Islet of Langerhans (tissue), 1 donor: ENCODE measurements at regions not wholly inside any gene's neighbourhood (a gene's known extent, or its start where the extent isn't known, plus 50 kb on each side); places are given as distances from the start of the nearest gene placed in this dataset.
"Not testable (repeated sequence)": the region's sequence is repeated elsewhere in the genome, so short reads cannot be mapped to it uniquely, and the experiment has no call there.

Experiments used
- FAIRE-seq: peaks from one replicate; lab custom pipeline; 2011; peaks lifted over from hg19 to GRCh38; lab: Jason Lieb, UNC

DNA sequence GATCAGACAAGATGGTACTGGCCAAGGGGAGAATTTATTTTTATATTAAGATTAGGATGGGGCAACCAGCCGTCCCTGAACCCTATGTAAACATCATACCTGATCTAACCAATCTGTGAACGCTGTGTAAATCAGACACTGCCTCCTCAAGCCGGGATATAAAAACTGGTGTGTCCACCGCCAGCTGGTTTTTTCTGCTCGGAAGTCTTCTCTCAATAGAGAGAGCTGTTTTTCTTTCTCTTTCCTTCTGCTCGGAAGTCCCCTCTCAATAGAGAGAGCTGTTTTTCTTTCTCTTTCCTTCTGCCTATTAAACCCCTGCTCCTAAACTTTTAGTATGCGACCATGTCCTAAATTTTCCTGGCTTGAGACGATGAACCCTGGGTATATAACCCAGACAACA, 615.5 kb upstream of the NUDT12 start:
- FAIRE-seq: no peak

DNA sequence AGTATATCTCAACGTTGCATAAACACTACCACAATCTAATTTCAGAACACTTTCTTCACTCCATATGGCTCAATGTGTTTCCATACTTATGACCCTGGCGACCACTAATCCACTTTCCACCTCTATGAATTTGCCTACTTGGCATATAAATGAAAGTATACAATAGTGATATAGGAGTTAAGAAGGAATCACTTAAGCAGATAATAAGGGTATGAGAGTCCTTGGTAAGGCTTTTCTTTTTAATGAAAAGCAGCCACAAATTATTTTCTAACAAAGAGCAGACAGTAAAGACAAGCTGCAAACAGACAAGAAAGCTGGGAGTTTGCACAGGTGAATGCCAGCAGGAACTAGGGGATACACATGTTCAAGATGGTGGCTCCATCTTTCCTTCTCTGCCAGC, 615.1 kb upstream of the NUDT12 start:
- FAIRE-seq: no peak

DNA sequence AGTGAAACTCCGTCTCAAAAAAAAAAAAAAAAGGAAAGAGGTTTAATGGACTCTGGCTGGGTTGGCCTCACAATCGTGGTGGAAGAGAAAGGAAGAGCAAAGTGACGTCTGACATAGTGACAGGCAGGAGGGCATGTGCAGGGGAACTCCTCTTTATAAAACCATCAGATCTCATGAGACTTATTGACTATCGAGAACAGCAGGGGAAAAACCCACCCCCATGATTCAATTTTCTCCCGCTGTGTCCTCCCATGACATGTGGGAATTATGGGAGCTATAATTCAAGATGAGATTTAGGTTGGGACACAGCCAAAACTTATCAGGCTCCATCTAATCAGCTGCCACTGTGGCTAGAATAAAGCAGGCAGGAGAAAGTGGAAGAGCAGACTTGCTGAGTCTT, 610.4 kb upstream of the NUDT12 start:
- FAIRE-seq: no peak

DNA sequence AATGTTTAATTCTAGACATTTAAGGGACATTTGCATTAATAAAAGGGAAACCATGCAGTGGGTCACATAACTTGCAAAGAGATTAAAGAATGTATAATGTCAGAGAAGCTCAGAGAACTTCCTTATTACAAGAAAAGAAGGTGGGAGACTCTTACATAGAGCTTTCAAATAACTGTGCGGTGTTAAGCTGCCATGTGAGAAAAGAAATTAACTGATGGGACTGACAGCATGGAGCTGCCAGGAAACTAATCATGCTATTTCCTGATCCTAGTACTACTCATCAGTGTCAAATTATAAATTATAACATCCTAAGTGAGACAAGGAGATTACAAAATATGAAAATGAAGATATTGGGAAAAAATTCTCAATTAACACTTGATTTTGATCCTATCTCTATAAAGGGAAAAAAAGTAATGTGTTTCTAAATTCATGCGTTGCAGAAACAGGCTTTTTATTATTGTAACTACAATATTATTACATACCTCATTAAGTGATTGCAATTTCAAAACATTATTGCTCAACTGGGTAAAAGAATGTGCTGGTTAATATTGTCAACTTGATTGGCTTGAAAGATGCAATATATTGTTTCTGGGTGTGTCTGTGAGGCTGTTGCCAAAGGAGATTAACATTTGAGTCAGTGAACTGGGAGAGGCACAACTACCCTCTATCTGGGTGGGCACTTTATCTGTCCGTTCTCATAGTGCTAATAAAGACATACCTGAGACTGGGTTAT, 609.5 kb upstream of the NUDT12 start:
- no peak for FAIRE-seq

DNA sequence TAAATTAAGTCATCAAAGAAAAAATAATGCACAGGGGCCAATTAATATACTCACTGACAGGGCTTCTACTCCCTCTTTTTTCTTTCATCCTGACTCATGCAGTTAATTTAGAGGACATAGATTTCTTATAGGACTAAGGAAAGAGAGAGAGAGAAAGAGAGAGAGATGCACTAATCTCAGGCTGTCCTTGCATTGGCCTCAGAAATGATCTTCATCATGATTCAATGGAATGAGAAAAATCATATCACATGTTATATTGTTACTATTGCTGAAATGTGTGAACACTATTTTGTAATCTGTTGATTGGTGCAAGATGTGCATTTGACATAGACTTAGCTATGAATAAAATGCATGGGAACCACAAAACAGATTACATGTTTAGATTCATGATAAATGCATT, 608.3 kb upstream of the NUDT12 start:
- FAIRE-seq: no peak

DNA sequence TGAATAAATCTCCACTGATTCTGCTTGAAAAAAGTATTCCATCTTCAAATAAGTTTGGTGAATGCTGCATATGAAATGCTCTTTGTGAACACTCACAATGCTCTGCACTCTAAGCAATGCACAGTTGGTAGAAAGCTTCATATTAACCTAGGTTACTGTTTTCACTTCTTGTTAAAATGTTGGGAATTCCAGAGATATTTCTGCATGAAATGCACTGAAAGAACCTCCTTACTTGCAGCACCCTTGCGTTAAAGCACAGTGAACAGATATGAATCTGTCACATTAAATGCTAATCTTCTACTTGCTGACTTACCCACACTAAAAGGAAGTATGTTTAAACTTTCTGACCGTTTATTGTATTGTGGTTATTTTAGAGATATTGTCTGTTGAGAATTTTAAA, 584.1 kb upstream of the NUDT12 start:
- no peak for FAIRE-seq

DNA sequence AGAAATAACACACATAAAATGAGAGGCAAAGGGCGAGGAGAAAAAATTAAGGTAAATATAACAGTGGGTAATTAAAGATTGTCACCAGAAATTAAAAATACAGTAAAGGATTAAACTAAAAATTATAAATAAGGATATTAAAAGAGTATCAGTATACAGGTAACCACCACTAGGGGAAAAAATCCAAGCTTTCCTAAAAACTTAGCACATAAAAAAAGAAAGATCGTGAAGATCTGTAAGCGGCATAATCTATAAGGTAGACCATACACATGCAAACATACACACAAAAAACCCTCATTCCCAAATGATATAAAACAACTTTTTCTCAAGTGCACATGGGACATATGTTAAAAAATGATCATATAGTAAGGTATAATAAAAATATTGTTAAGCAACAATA, 577.3 kb upstream of the NUDT12 start:
- FAIRE-seq: no peak

DNA sequence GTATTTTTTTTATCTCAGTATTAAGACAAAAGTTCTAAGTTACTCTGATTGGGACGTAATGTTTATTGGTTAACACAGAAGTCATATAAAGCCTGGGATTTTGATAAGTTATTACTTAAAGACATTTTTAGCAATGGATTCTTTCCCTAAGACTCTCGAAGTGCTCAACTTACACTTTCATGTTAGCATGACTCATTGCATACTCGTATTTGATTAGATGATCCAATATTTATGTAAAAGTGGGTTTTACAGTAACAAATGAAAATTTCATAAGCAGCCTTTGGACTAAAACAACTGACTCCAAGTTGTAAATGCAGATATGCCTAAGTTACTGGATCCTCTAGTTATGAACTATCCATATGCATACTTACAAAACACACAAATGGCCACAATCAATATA, 567.7 kb upstream of the NUDT12 start:
- no peak for FAIRE-seq

DNA sequence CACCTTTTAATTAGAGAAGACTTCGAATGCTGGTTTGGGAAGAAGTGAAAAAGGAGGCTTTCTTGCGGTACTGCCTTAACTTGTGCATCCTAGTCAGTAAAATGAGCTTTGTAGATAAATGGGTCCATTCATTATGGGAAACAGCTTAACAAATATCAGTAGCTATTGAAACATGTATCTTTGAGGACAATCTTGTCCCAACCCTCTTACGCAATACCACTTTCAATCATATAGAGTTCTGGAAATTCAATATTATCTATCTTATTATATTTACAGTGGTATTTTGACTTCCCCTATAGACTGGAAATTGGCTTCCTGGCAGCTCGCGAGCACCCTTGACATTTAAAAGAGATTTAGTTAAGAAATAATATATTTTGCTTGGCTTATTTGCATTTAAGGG, 565.8 kb upstream of the NUDT12 start:
- FAIRE-seq: no peak

DNA sequence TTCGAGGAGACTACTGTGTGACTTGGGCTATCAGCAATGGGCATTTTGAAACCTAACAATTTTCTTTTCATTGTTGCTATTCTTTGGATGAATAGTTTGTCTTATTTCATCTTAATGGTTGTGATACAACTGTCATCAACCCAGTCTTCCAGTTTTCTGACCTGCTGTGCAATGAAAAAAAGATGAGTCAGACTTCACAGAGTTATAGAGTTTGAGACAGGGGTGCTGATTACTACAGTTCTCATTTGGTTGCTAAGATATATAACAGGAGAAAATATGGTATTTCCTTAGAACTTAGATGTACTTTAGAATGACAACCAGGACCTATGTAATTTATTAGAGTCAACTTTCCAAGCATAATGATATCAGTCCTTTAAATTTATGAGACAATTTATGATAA, 564.4 kb upstream of the NUDT12 start:
- FAIRE-seq: no peak

DNA sequence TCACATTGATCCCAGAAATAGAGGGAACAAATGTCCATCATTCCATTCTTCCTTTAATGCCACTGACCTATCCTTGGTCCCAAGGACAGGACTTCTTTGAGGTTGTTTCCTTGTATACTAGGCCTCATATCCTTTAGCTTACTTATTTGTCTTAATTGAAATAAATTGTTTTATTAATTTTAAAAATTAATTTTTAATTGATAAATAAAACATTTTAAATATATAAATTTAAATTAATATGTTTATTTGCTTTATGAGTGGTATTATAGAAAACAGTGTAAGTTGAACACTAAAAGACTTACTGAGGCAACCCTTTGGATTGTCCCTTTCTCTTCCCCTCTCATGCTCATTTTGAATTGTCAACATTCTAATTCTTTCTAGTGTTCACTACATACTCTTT, 556.9 kb upstream of the NUDT12 start:
- FAIRE-seq: no peak

DNA sequence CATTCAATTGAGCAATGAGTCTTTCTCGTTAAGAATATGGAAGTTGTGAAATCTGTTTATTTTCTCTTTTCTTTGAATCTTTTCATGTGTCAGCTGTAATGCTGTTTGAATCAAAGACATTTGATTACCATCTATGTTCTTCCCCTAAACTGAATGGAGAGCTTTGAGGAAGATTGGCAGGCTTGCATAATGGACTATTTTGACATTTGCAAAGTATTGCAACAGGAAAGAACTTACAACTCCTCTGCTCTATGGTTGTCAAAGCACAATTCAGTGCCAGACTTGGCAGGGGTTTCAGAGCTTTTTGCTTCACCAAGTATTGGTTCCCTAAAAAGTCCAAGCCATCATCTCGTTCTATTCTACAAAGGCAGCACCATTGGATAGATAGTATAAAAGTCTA, 549.0 kb upstream of the NUDT12 start:
- FAIRE-seq: no peak

DNA sequence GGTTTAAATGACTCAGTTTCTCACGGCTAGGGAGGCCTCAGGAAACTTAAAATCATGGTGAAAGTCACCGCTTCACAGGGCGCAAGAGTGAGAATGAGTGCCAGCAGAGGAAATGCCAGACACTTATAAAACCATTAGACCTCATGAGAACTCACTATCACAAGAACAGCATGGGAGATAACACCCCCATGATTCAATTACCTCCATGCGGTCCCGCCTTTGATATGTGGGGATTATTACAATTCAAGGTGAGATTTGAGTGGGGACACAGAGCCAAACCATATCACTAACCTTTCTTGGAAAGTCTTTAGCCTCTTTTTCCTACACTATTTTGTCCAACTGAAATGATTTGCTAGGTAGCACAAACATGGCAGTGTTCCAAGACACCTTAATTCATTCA, 533.9 kb upstream of the NUDT12 start:
- no peak for FAIRE-seq

DNA sequence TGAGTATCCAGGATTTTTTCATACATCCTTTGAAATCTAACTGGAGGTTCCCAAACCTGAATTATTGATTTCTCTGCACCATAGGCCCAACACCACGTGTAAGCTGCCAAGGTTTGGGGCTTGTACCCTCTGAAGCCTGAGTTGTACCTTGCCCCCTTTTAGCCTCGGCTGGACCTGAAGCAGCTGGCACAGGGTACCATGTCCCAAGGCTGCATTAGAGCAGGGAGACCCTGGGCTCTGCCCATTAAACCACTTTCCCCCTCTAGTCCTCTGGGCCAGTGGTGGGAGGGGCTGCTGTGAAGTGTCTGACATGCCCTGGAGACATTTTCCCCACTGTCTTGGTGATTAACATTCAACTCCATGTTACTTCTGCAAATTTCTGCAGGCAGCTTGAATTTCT, 532.9 kb upstream of the NUDT12 start:
- FAIRE-seq: no peak

DNA sequence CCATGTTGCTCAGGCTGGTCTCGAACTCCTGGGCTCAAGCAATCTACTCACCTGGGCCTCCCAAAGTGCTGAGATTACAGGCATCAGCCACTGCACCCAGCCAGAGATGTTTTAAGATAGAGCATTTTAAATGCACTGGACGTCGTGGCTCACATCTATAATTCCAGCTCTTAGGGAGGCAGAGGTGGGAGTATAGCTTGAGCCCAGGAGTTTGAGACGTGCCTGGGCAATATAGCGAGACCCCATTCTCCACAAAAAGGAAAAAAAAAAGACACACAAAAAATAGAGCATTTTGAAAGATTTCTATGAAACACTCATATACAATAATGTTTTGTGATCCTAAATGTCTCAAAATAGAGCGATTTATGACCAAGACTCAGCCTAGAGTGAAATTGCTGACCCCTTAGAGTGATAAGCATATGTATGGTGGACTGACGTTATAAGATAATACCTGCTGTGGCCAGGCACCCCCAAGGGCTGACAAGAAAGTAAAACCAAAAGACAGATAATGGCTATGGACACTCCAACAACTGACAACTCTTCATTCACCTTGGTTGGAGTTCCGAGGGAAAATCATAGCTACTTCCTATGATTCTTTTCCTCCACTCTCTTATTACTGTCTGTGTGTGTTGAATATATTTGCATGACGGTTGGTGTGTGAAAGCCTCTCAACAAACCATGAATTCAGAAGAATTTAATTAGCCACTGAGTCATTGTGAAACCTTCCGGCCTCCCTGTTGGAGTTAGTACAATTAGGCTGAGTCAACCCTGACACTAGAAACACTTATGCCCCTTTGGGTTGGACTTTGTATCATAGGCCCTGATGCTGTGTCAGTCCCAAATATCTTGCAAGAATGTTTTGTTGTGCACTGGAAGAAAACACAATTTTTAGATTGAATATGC, 526.5 kb upstream of the NUDT12 start:
- peak; percentile 36 for FAIRE-seq

DNA sequence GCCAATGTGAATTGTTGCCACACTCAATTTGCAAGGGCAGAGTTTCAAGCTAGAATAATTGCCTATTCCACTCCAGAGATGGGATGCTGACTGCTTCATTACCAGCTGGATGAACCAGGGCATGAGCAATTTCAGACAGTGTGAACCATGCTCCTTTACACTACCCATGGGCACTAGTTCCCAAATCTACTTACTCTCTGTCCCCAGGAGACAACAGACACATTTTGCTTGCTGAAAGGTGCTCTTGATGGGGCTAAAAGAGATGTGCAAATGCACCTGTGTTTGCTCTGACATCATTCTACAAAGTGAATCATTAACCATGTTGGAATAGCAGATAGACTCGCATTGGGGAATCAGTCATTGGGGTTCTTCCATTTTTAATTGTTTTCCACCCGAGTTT, 522.3 kb upstream of the NUDT12 start:
- peak; percentile 89 for FAIRE-seq

DNA sequence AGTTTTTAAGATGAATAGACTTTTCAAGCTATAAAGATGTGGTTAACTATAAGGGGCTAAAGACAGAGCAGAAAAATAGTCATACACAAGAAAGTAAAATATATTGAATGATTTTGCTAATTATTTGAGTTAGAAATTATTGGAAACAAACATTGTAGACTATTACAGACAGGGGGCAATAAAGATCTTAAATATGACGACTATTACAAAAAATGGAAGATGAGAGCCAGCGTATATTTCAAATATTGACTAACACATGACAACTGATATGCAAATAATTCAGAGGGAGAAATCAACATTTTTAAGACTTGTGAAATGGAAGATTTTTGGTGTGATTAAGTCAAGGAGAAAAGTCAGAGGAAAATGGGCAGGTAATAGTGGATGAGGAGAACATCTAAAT, 520.2 kb upstream of the NUDT12 start:
- no peak for FAIRE-seq

DNA sequence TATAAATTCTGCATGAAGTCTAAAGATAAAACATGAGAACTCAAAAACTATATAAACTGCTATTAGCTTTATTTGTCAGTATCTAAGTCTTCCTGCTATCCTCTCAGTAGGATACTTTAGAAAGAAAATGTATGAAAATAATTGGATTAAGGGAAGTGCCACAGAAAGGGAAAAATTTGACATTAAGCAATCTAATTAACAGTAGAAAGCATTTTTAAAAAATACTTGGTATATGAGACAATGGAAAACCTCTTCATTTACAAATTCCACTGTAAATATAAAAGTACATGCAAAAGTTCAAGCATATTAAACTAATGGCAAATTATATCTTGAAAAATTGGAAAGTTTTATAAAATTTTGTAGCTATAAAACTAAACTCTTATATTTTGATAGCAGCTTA, 518.6 kb upstream of the NUDT12 start:
- FAIRE-seq: peak; percentile 51

DNA sequence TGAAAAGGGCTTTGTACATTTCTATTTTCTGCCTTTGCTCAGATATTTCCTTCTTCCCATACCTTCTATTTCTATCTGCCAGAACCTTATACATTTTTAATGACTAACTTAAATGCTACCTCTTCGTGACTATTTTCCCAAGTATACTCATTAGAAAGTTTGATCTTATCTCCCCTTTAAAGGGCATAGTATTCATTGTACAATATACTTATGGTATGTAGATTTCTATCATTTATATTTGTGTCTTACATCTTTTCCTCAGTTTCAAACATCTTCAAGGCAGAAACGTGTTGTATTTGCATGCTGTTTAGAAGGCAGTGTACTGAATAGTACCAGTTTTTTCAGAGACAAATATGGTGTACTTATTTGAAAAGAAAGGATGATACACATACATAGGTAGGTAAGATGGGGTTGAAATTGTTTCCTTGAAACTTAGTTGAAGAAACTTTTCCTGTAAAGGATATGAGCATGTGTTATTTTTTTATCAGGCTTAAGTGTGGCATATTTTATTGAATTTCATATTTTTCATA, 518.1 kb upstream of the NUDT12 start:
- no peak for FAIRE-seq

DNA sequence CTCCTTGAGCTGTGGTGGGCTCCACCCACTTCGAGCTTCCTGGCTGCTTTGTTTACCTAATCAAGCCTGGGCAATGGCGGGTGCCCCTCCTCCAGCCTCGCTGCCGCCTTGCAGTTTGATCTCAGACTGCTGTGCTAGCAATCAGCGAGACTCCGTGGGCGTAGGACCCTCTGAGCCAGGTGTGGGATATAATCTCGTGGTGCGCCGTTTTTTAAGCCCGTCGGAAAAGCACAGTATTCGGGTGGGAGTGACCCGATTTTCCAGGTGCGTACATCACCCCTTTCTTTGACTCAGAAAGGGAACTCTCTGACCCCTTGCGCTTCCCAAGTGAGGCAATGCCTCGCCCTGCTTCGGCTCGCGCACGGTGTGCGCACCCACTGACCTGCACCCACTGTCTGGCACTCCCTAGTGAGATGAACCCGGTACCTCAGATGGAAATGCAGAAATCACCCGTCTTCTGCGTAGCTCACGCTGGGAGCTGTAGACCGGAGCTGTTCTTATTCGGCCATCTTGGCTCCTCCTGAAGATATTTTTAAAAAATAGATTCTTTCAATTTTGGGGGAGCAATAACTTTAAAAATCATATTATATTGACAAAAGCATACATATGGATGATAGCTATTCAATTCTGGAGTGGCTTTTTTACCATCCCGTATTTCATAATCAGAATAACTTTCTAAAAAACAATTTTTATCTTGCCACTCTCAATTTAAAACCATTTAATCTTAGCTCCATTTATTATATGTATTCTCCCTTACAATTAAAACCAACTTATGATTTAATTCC, 517.5 kb upstream of the NUDT12 start:
- FAIRE-seq: not testable (repeated sequence)

DNA sequence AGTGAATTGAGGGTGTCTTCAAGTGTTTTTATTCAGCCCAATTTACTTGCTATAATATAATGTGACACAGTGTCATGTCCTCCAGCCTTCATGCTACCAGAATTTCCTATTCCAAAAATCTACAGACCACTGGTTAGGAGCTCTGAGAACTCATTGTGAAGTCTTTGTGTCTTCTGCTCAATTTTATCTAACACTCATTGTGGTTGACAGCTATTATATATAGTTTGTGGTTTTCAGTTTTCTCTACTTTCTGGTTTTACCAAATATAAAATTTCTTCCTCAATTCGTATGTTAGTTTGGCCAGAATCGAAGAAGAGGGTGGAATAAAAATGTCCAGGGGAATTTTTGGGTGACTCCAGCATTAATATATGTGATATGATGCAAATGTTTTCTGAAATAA, 509.3 kb upstream of the NUDT12 start:
- FAIRE-seq: no peak

DNA sequence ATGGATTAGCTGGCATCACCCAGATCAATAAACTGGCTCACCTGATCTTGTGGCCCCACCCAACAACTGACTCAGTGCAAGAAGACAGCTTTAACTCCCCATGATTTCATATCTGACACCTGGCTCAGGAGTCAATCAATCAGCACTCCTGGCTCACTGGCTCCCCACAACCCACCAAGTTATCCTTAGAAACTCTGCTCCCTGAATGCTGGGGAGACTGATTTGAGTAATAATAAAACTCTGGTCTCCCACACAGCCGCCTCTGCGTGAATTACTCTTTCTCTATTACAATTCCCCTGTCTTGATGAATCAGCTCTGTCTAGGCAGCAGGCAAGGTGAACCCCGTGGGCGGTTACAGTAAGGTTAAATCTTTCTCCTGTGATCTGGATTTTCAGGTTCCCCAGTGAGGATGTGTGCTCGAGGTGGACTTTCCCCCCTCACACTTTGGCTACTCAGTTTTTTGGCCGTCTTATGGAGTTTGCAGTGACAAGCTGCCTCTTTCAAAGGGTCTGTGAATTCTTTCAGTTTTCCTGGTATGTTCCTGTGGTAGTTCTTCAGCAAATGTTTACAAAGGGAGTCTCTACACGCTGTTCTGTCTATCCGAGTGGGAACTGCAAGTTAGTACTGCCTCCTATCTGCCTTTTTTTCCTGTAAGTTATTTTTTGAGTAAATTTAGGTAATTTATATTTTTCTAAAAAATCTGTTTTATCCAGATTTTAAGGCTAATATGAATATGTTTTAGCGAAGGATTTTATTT, 500.2 kb upstream of the NUDT12 start:
- no peak for FAIRE-seq
